ENCODE measurements at regions not wholly inside any gene's neighbourhood (a gene's known extent, or its start where the extent isn't known, plus 50 kb on each side); places are given as distances from the start of the nearest gene placed in this dataset.

DNA sequence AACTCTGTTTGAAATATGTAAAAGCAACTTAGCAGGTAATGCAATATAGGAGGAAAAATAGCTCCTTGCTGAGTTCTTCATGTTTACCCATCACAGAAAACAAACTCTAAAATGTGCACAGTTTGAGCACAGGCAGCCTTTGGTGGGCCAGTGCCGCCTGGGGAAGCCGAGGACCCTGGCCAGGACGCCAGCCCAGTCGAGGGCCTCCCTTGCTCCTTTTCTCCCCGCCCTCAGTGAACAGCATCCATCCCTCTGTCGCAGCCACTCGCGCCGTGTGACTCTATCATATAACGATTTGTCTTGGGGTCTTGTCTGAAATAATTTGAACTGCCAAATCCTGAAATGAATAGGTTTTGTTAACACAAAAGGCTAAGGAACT, 286.7 kb upstream of the IRX4 start:
- H3K79me2 ChIP-seq (ENCODE audit: insufficient read depth, low read depth), result no peaks in the 10 kb centered on the region
- TF ChIP-seq, protein P1, sequence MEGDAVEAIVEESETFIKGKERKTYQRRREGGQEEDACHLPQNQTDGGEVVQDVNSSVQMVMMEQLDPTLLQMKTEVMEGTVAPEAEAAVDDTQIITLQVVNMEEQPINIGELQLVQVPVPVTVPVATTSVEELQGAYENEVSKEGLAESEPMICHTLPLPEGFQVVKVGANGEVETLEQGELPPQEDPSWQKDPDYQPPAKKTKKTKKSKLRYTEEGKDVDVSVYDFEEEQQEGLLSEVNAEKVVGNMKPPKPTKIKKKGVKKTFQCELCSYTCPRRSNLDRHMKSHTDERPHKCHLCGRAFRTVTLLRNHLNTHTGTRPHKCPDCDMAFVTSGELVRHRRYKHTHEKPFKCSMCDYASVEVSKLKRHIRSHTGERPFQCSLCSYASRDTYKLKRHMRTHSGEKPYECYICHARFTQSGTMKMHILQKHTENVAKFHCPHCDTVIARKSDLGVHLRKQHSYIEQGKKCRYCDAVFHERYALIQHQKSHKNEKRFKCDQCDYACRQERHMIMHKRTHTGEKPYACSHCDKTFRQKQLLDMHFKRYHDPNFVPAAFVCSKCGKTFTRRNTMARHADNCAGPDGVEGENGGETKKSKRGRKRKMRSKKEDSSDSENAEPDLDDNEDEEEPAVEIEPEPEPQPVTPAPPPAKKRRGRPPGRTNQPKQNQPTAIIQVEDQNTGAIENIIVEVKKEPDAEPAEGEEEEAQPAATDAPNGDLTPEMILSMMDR (conservative IDR thresholded peaks at IDR 0.05; ENCODE audit: low read depth, low read length), result no peak
- no peaks in the 10 kb centered on the region for H3K36me3 ChIP-seq (ENCODE audit: insufficient read depth)
- no peak overlapping the region for H3K4me3 ChIP-seq (IDR thresholded peaks at IDR 0.05; ENCODE audit: insufficient read depth, low read depth, low read length)
- no peak overlapping the region for H3K4me2 ChIP-seq
- H3K9ac ChIP-seq, result no peak overlapping the region
- no peak overlapping the region for H3K27ac ChIP-seq
- no peaks in the 10 kb centered on the region for H3K27me3 ChIP-seq (ENCODE audit: insufficient read depth, low read depth)
- no peaks in the 10 kb centered on the region for H3K4me1 ChIP-seq (ENCODE audit: low read depth, poor library complexity, severe bottlenecking)
- H4K20me1 ChIP-seq (ENCODE audit: insufficient read depth), result no peaks in the 10 kb centered on the region
- no peak overlapping the region for H2AFZ ChIP-seq (ENCODE audit: low read depth)

DNA sequence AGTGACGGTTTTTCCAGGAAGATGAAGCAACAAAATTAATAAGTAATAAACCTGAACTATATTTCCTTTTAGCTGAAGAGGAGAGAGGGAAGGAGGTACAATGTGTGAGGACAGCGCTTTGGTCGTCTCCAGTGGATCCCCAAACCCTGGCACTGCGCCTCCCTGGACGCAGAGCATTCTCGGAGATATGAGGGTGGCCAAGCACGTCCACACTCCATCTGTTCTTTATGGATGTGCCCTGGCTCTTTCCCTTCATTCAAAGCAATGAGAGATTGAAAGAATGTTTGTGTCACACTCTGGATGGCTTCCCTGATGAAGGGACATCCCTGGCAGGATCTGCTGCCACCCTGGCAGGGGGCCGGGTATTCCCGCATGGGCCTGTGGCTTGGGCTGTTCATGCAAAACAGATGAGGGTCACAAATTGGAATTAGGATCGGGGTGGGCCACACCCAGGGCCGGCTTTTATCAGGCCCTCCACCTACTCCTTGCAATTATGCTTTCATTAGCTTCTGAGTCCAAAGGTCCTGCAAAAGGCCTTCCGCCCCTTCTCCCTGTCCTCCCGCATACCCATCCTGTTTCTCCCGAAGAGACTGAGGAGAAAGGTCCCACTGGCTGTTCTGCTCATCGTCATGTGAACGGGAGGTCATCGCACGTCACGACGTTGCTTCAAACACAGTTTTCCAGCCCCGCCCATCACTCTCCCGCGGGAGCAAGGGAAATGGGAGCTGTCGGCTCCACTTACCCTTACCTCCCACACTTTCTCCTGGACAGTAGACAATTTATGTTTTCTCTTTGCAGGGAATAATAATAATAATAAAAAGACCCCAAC, 286.1 kb upstream of the IRX4 start:
- H3K4me2 ChIP-seq, result no peak overlapping the region
- no peak overlapping the region for H3K4me3 ChIP-seq (IDR thresholded peaks at IDR 0.05; ENCODE audit: insufficient read depth, low read depth, low read length)
- H3K27ac ChIP-seq, result no peak overlapping the region
- no peak overlapping the region for H3K9ac ChIP-seq
- H3K27me3 ChIP-seq (ENCODE audit: insufficient read depth, low read depth), result no peaks in the 10 kb centered on the region
- H2AFZ ChIP-seq (ENCODE audit: low read depth), result no peak overlapping the region
- no peaks in the 10 kb centered on the region for H4K20me1 ChIP-seq (ENCODE audit: insufficient read depth)
- H3K79me2 ChIP-seq (ENCODE audit: insufficient read depth, low read depth), result no peaks in the 10 kb centered on the region
- TF ChIP-seq, protein P1 (conservative IDR thresholded peaks at IDR 0.05; ENCODE audit: low read depth, low read length), result no peak
- H3K4me1 ChIP-seq (ENCODE audit: low read depth, poor library complexity, severe bottlenecking), result no peaks in the 10 kb centered on the region
- no peaks in the 10 kb centered on the region for H3K36me3 ChIP-seq (ENCODE audit: insufficient read depth)

DNA sequence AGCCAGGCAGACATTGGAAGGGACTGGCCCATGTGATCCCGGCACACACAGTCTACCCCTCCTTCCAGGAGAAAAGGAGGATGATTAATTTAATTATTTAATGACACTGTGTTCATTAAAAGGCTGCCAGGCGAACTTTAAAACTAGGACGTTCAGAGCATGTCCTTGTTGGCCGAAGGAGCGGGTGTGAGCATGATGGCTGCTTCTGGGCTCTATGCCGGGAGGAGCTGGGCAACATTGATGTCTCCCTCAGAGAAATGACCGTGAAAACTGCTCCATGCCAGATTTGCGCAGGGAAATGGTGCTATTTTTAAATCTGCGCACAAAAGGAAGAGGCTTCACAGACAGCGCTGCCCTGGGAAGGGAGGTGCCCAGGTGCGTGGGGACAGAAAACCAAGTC, 284.9 kb upstream of the IRX4 start:
- H3K27me3 ChIP-seq (ENCODE audit: insufficient read depth, low read depth), result no peaks in the 10 kb centered on the region
- TF ChIP-seq, protein P1 (conservative IDR thresholded peaks at IDR 0.05; ENCODE audit: low read depth, low read length), result no peak
- no peak overlapping the region for H3K9ac ChIP-seq
- H3K79me2 ChIP-seq (ENCODE audit: insufficient read depth, low read depth), result no peaks in the 10 kb centered on the region
- H3K27ac ChIP-seq, result no peak overlapping the region
- H4K20me1 ChIP-seq (ENCODE audit: insufficient read depth), result no peaks in the 10 kb centered on the region
- no peak overlapping the region for H3K4me3 ChIP-seq (IDR thresholded peaks at IDR 0.05; ENCODE audit: insufficient read depth, low read depth, low read length)
- H3K36me3 ChIP-seq (ENCODE audit: insufficient read depth), result no peaks in the 10 kb centered on the region
- H2AFZ ChIP-seq (ENCODE audit: low read depth), result no peak overlapping the region
- H3K4me1 ChIP-seq (ENCODE audit: low read depth, poor library complexity, severe bottlenecking), result no peaks in the 10 kb centered on the region
- no peak overlapping the region for H3K4me2 ChIP-seq

DNA sequence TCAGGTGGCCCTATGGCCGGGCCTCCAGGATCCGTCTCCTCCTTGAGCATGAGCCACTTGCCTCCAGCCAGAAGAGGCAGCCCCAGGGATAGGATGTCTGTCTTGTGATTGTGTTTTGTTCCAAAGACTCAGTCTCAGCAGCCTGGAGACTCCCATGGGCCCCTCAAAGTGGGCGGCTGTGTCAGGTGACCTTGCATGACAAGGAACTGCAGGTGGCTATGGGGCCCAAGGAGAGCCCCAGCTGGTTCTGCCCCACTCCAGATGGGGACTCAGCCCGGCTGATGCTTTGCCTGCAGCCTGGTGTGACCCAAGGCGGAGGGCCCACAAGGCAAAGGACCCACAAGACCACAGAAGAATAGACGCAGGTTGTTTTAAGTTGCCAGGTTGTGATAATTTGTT, 284.3 kb upstream of the IRX4 start:
- H3K79me2 ChIP-seq (ENCODE audit: insufficient read depth, low read depth), result no peaks in the 10 kb centered on the region
- no peaks in the 10 kb centered on the region for H3K36me3 ChIP-seq (ENCODE audit: insufficient read depth)
- no peak overlapping the region for H3K4me2 ChIP-seq
- no peaks in the 10 kb centered on the region for H4K20me1 ChIP-seq (ENCODE audit: insufficient read depth)
- no peaks in the 10 kb centered on the region for H3K27me3 ChIP-seq (ENCODE audit: insufficient read depth, low read depth)
- TF ChIP-seq, protein P1 (conservative IDR thresholded peaks at IDR 0.05; ENCODE audit: low read depth, low read length), result no peak
- H3K4me3 ChIP-seq (IDR thresholded peaks at IDR 0.05; ENCODE audit: insufficient read depth, low read depth, low read length), result no peak overlapping the region
- no peak overlapping the region for H3K27ac ChIP-seq
- no peak overlapping the region for H2AFZ ChIP-seq (ENCODE audit: low read depth)
- no peaks in the 10 kb centered on the region for H3K4me1 ChIP-seq (ENCODE audit: low read depth, poor library complexity, severe bottlenecking)
- no peak overlapping the region for H3K9ac ChIP-seq

All from KMS-11 (cell line).